ENCODE measurements at regions not wholly inside any gene's neighbourhood (a gene's known extent, or its start where the extent isn't known, plus 50 kb on each side); places are given as distances from the start of the nearest gene placed in this dataset.

DNA sequence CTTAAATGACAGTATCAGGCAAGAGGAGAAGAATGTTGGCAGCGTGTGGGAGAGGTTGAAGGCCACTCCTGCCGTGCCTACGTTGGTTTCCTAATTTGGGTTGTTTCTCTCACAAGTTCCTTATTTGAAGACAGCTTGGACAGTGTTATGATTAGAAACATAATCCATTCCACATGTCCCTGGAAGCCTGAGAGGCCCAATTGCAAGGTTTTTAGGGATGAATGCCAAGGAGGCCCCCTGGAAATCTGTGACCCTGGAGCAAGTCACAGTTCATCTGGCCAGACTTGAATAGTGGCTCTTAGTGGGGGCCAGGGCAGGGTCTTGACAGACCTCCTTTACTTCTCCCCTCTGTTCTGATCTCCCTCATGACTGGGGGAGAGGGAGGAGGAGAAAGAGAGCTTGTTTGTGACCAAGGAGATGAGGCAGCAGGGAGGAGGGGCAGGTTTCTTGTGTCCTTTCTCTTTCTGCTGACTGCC, 584.4 kb upstream of the TBL1XR1 start:
- TF ChIP-seq, protein P1, sequence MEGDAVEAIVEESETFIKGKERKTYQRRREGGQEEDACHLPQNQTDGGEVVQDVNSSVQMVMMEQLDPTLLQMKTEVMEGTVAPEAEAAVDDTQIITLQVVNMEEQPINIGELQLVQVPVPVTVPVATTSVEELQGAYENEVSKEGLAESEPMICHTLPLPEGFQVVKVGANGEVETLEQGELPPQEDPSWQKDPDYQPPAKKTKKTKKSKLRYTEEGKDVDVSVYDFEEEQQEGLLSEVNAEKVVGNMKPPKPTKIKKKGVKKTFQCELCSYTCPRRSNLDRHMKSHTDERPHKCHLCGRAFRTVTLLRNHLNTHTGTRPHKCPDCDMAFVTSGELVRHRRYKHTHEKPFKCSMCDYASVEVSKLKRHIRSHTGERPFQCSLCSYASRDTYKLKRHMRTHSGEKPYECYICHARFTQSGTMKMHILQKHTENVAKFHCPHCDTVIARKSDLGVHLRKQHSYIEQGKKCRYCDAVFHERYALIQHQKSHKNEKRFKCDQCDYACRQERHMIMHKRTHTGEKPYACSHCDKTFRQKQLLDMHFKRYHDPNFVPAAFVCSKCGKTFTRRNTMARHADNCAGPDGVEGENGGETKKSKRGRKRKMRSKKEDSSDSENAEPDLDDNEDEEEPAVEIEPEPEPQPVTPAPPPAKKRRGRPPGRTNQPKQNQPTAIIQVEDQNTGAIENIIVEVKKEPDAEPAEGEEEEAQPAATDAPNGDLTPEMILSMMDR (conservative IDR thresholded peaks at IDR 0.05; ENCODE audit: low read depth, low read length): no peak
- TF ChIP-seq EZH2 (IDR thresholded peaks at IDR 0.05; ENCODE audit: low read length, unreplicated experiment): no peak
- no peak for TF ChIP-seq EZH2phosphoT487 (IDR thresholded peaks at IDR 0.05; ENCODE audit: borderline replicate concordance, low read length)

Measured in PC-3 (cell line).